SK-N-SH treated with all-trans-retinoic acid at 6 μM for 48 hours (cell line): ENCODE measurements at regions not wholly inside any gene's neighbourhood (a gene's known extent, or its start where the extent isn't known, plus 50 kb on each side); places are given as distances from the start of the nearest gene placed in this dataset.

ENCODE experiments used
- ARNTL ChIP-seq: fragments of 450-650 bp; formaldehyde crosslinking; IDR thresholded peaks from 2 replicates; pipeline ENCODE4 v1.5.0; 2020; ENCODE audit warnings: low read depth, mild to moderate bottlenecking, moderate library complexity, borderline replicate concordance
- CREB5 ChIP-seq: fragments of 250-450 bp; sonication (Bioruptor Pico); IDR thresholded peaks from 2 replicates; pipeline ENCODE4 v1.5.1; 2020; ENCODE audit warnings: low read depth, mild to moderate bottlenecking, moderate library complexity
- ESRRG ChIP-seq: fragments of 250-450 bp; sonication (Bioruptor Pico); IDR thresholded peaks from 2 replicates; pipeline ENCODE4 v1.6.1; 2021; ENCODE audit warnings: mild to moderate bottlenecking
- TSHZ2 ChIP-seq: fragments of 250-450 bp; sonication (Bioruptor Pico); IDR thresholded peaks from 2 replicates; pipeline ENCODE4 v1.5.0; 2020; ENCODE audit warnings: mild to moderate bottlenecking, moderate library complexity
- ZC3H10 ChIP-seq: fragments of 250-450 bp; sonication (Bioruptor Pico); IDR thresholded peaks from 2 replicates; pipeline ENCODE4 v1.5.1; 2021; ENCODE audit warnings: mild to moderate bottlenecking, moderate library complexity

- TF ChIP-seq ESRRG (CRISPR knock-in tag), result no peak
- TF ChIP-seq ARNTL (CRISPR knock-in tag), result no peak
- no peak for TF ChIP-seq TSHZ2 (CRISPR knock-in tag)
- no peak for TF ChIP-seq ZC3H10
- no peak for TF ChIP-seq CREB5
Observed at GRCh38 chr2:166762746-166763145, 125.5 kb upstream of the XIRP2 start.
